ENCODE measurements at regions not wholly inside any gene's neighbourhood (a gene's known extent, or its start where the extent isn't known, plus 50 kb on each side); places are given as distances from the start of the nearest gene placed in this dataset.

GRCh38 chr5:108634010-108634616, 113.6 kb upstream of the FER start:
- no peak for DNase-seq (ENCODE audit: low spot score)
- Histone ChIP-seq H3K36me3 (no peaks in the 10 kb centered on the region), H3K4me1 (replicated peaks) (no peaks in the 10 kb centered on the region), H3K4me3 (no peak overlapping the region), H3K27ac (no peak overlapping the region), H3K27me3 (replicated peaks; ENCODE audit: insufficient read depth) (no peaks in the 10 kb centered on the region), H3K9me3 (no peaks in the 10 kb centered on the region)
- intact Hi-C loops (cut with DNase I): no loop called here
- TF ChIP-seq POLR2A (IDR thresholded peaks at IDR 0.05): no peak
- TF ChIP-seq POLR2AphosphoS5 (IDR thresholded peaks at IDR 0.05): no peak
- no peak for TF ChIP-seq CTCF (IDR thresholded peaks at IDR 0.05)

DNA sequence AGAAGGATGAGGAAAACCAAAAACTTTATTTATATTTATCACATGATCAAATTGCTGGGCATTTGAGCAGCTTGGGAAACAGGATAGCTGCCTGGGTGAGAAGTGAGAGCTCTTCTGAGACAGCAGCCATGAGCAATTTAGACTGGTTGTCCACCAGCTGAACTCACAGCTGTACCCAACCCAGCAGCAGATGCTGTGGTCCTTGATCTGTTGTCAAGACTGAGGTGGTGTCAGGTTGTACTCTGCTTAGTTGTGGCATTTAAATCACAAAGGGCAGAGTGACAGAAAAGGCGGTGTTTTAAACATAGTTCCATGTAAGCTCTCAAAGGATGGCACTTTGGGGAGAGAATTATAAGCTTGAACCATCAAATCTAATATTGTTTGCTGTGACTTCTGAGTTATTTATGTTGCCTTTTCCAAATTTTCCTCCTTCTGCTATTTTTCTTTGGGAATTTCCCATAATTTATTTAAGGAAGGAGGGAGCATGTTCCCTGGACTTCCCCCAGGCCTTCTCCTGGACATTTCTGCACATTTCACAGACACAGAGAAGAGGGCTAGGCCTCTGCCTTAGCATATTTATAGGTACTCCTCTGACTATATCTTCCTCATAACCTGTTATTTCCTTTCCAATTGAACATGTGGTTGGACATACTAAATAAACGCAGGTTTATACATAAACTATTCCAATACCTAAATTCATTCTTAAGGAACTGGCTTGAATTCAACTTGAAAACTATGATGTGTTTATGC, 117.7 kb upstream of the FER start:
- 88% methylated on average over 2 of the region's 2 CpGs for WGBS
- Histone ChIP-seq H3K9me3 (no peaks in the 10 kb centered on the region), H3K27ac (no peak overlapping the region), H3K4me1 (replicated peaks) (no peaks in the 10 kb centered on the region), H3K4me3 (no peak overlapping the region), H3K27me3 (replicated peaks; ENCODE audit: insufficient read depth) (no peaks in the 10 kb centered on the region), H3K36me3 (no peaks in the 10 kb centered on the region)
- no peak for DNase-seq (ENCODE audit: low spot score)
- intact Hi-C loops (cut with DNase I): no loop called here
- no peak for TF ChIP-seq POLR2A (IDR thresholded peaks at IDR 0.05)
- TF ChIP-seq POLR2AphosphoS5 (IDR thresholded peaks at IDR 0.05): no peak
- TF ChIP-seq CTCF (IDR thresholded peaks at IDR 0.05): no peak

DNA sequence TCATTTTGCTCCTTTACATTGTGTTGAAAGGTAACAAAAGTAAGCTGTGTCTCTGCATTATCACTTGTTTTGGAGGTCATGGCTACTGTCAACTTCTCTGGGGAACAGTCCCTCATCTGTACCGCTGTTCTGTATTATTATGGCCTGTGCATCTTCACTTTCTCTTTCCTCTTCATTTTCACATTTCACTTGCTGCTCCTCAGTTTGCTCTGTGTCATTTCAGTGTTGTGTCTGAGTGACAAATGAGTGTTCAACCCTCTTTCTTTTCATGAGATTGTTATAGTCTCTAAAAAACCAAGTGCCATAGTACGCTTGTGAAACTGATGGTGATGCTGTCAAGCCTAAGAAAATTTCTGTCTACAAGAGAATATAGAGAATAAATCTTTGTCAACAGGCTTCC, 122.0 kb upstream of the FER start:
- Histone ChIP-seq H3K27ac (no peak overlapping the region), H3K9me3 (no peaks in the 10 kb centered on the region), H3K4me3 (no peak overlapping the region), H3K27me3 (replicated peaks; ENCODE audit: insufficient read depth) (no peaks in the 10 kb centered on the region), H3K36me3 (no peaks in the 10 kb centered on the region), H3K4me1 (replicated peaks) (no peaks in the 10 kb centered on the region)
- intact Hi-C loops (cut with DNase I): no loop called here
- DNase-seq (ENCODE audit: low spot score): no peak
- WGBS: 90% methylated on average over 2 of the region's 2 CpGs
- TF ChIP-seq POLR2A (IDR thresholded peaks at IDR 0.05) (no peak), POLR2AphosphoS5 (IDR thresholded peaks at IDR 0.05) (no peak), CTCF (IDR thresholded peaks at IDR 0.05) (no peak)

GRCh38 chr5:108623826-108624225, 123.9 kb upstream of the FER start:
- Histone ChIP-seq H3K27ac (no peak overlapping the region), H3K36me3 (no peaks in the 10 kb centered on the region), H3K4me1 (replicated peaks) (no peaks in the 10 kb centered on the region), H3K9me3 (no peaks in the 10 kb centered on the region), H3K27me3 (replicated peaks; ENCODE audit: insufficient read depth) (no peaks in the 10 kb centered on the region), H3K4me3 (no peak overlapping the region)
- TF ChIP-seq POLR2AphosphoS5 (IDR thresholded peaks at IDR 0.05) (no peak), CTCF (IDR thresholded peaks at IDR 0.05) (no peak), POLR2A (IDR thresholded peaks at IDR 0.05) (no peak)
- DNase-seq (ENCODE audit: low spot score): no peak
- intact Hi-C loops (cut with DNase I): no loop called here

- TF ChIP-seq POLR2AphosphoS5 (IDR thresholded peaks at IDR 0.05) (no peak), POLR2A (IDR thresholded peaks at IDR 0.05) (no peak), CTCF (IDR thresholded peaks at IDR 0.05) (no peak)
- DNase-seq (ENCODE audit: low spot score): no peak
- Histone ChIP-seq H3K9me3 (no peaks in the 10 kb centered on the region), H3K36me3 (no peaks in the 10 kb centered on the region), H3K4me1 (replicated peaks) (no peaks in the 10 kb centered on the region), H3K27me3 (replicated peaks; ENCODE audit: insufficient read depth) (no peaks in the 10 kb centered on the region), H3K4me3 (no peak overlapping the region), H3K27ac (no peak overlapping the region)
- WGBS: 56% methylated on average over 6 of the region's 6 CpGs
- intact Hi-C loops (cut with DNase I): no loop called here
Observed at GRCh38 chr5:108620516-108620915, 127.2 kb upstream of the FER start.

All from prostate gland (tissue), 2 donors.